GM12891 (cell line): ENCODE measurements at regions not wholly inside any gene's neighbourhood (a gene's known extent, or its start where the extent isn't known, plus 50 kb on each side); places are given as distances from the start of the nearest gene placed in this dataset.

ENCODE experiments used
- PAX5 ChIP-seq: IDR thresholded peaks from 2 replicates; pipeline ENCODE4 v1.6.1; 2011; ENCODE audit warnings: low read length, moderate library complexity, mild to moderate bottlenecking; ENCODE audit not compliant: insufficient read depth, severe bottlenecking
- POLR2A ChIP-seq: IDR thresholded peaks from 2 replicates; pipeline ENCODE4 v1.6.1; 2011; ENCODE audit warnings: low read depth, low read length, control low read depth
- POLR2AphosphoS5 ChIP-seq: IDR thresholded peaks from 2 replicates; pipeline ENCODE4 v1.6.1; 2011; ENCODE audit warnings: low read depth, low read length, control low read depth
- POU2F2 ChIP-seq: IDR thresholded peaks from 2 replicates; pipeline ENCODE4 v1.6.1; 2011; ENCODE audit warnings: low read depth, mild to moderate bottlenecking, control low read depth, low read length, moderate library complexity
- SPI1 ChIP-seq: IDR thresholded peaks from 2 replicates; pipeline ENCODE4 v1.6.1; 2011; ENCODE audit warnings: low read depth, low read length, control low read depth
- TAF1 ChIP-seq: IDR thresholded peaks from 2 replicates; pipeline ENCODE4 v1.6.1; 2011; ENCODE audit warnings: low read depth, low read length, control low read depth

DNA sequence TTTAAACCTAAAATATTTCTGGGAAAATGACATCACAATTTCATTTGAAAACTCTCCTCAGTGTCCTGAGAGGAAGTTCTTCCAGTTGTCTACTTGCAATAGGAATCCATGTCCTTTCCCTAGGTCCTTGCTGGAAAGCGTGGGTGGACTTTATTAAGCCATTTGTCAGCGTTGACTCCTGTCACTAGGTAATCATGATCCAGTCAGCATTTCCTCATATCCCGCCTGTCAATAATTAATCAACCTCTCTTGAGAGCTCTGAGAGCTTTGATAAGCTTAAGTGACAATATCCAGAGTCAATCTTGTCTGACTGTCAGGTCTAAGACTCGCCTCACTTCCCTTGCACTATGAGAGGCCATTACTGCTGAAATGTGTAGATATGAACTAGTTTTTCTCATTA is 107.2 kb upstream of the SLIT3 start:
- TF ChIP-seq POLR2AphosphoS5 (no peak), POLR2A (no peak), TAF1 (no peak), SPI1 (no peak), POU2F2 (no peak), PAX5 (no peak)
